CD8-positive, alpha-beta memory T cell (primary cell): ENCODE measurements at regions not wholly inside any gene's neighbourhood (a gene's known extent, or its start where the extent isn't known, plus 50 kb on each side); places are given as distances from the start of the nearest gene placed in this dataset.
"Not testable (repeated sequence)": the region's sequence is repeated elsewhere in the genome, so short reads cannot be mapped to it uniquely, and the experiment has no call there.

Experiments
- CTCF ChIA-PET: fragments of 350-600 bp; sonication (Branson Sonifier 250); formaldehyde crosslinking; loops from one replicate; lab custom pipeline; 2021; ENCODE audit warnings: antibody characterized with exemption; lab: Charles Lee
- POLR2A ChIA-PET: fragments of 350-600 bp; sonication (Branson Sonifier 250); formaldehyde crosslinking; loops from one replicate; lab custom pipeline; 2021; ENCODE audit warnings: antibody characterized with exemption; lab: Charles Lee
- DNase-seq, 5 donors: peaks; one replicate each; pipeline versions ENCODE4 v3.0.0 to v3.0.0-alpha.2; 2020 to 2022; ENCODE audit warnings: mixed read lengths in 1 of 5
- H3K27ac ChIP-seq: one replicate; pipeline ENCODE4 v1.7.0; 2013; ENCODE audit warnings: low read depth, mild to moderate bottlenecking, low read length, moderate library complexity
- H3K27me3 ChIP-seq: 2 replicates; pipeline ENCODE4 v1.7.0; 2013; ENCODE audit warnings: low read length, mild to moderate bottlenecking; ENCODE audit not compliant: insufficient read depth, poor library complexity, severe bottlenecking
- H3K36me3 ChIP-seq: 2 replicates; pipeline ENCODE4 v1.7.0; 2013; ENCODE audit warnings: mild to moderate bottlenecking, low read length, moderate library complexity; ENCODE audit not compliant: insufficient read depth
- H3K4me1 ChIP-seq: 2 replicates; pipeline ENCODE4 v1.7.0; 2013; ENCODE audit warnings: mild to moderate bottlenecking, low read length, moderate library complexity; ENCODE audit not compliant: insufficient read depth
- H3K4me3 ChIP-seq: 2 replicates; pipeline ENCODE4 v1.7.0; 2013; ENCODE audit warnings: mild to moderate bottlenecking, low read length
- H3K9me3 ChIP-seq: 2 replicates; pipeline ENCODE4 v1.7.0; 2013; ENCODE audit warnings: mild to moderate bottlenecking, low read length
- H3K27ac Mint-ChIP-seq, 8 donors: one replicate each; pipeline ENCODE4 v1.8.0; 2020 to 2021; ENCODE audit warnings: mixed read lengths in 8 of 8, mild to moderate bottlenecking in 6 of 8, inconsistent platforms in 3 of 8, moderate library complexity in 3 of 8
- H3K27me3 Mint-ChIP-seq, 2 donors: one replicate each; pipeline ENCODE4 v1.8.0; 2020 to 2021; ENCODE audit warnings: mixed read lengths in 2 of 2, mild to moderate bottlenecking in 1 of 2, moderate library complexity in 1 of 2
- H3K36me3 Mint-ChIP-seq, 3 donors: one replicate each; pipeline ENCODE4 v1.8.0; 2020 to 2021; ENCODE audit warnings: mixed read lengths in 3 of 3, inconsistent platforms in 1 of 3, mild to moderate bottlenecking in 1 of 3
- H3K4me1 Mint-ChIP-seq, 3 donors: one replicate each; pipeline ENCODE4 v1.8.0; 2020 to 2021; ENCODE audit warnings: mixed read lengths in 3 of 3, inconsistent platforms in 1 of 3, mild to moderate bottlenecking in 1 of 3
- H3K4me3 Mint-ChIP-seq, 7 donors: one replicate each; pipeline ENCODE4 v1.8.0; 2020 to 2021; ENCODE audit warnings: mixed read lengths in 7 of 7, mild to moderate bottlenecking in 6 of 7, moderate library complexity in 4 of 7, inconsistent platforms in 2 of 7
- H3K9me3 Mint-ChIP-seq, 5 donors: one replicate each; pipeline ENCODE4 v1.8.0; 2020 to 2022; ENCODE audit warnings: mixed read lengths in 5 of 5, mild to moderate bottlenecking in 3 of 5, moderate library complexity in 2 of 5, inconsistent platforms in 1 of 5

- Histone ChIP-seq H3K27ac (no peak overlapping the region), H3K4me1 (no peaks in the 10 kb centered on the region), H3K9me3 (no peaks in the 10 kb centered on the region), H3K27me3 (no peaks in the 10 kb centered on the region), H3K4me3 (no peak overlapping the region), H3K36me3 (no peaks in the 10 kb centered on the region)
- peaks cover 0 to 4% (median 0%) of the 10 kb centered on the region in 3 donors for H3K36me3 Mint-ChIP-seq
- H3K4me3 Mint-ChIP-seq = no peak overlapping the region
- peaks cover 0 to 6% of the 10 kb centered on the region in 2 donors for H3K27me3 Mint-ChIP-seq
- H3K4me1 Mint-ChIP-seq = no peaks in the 10 kb centered on the region
- H3K27ac Mint-ChIP-seq = no peak overlapping the region
- DNase-seq = no peak
- ChIA-PET CTCF (no interaction called here), POLR2A (no interaction called here)
- no peaks in the 10 kb centered on the region for H3K9me3 Mint-ChIP-seq
These were observed 356.7 kb upstream of the JARID2 start for GRCh38 chr6:14889188-14889587.

DNA sequence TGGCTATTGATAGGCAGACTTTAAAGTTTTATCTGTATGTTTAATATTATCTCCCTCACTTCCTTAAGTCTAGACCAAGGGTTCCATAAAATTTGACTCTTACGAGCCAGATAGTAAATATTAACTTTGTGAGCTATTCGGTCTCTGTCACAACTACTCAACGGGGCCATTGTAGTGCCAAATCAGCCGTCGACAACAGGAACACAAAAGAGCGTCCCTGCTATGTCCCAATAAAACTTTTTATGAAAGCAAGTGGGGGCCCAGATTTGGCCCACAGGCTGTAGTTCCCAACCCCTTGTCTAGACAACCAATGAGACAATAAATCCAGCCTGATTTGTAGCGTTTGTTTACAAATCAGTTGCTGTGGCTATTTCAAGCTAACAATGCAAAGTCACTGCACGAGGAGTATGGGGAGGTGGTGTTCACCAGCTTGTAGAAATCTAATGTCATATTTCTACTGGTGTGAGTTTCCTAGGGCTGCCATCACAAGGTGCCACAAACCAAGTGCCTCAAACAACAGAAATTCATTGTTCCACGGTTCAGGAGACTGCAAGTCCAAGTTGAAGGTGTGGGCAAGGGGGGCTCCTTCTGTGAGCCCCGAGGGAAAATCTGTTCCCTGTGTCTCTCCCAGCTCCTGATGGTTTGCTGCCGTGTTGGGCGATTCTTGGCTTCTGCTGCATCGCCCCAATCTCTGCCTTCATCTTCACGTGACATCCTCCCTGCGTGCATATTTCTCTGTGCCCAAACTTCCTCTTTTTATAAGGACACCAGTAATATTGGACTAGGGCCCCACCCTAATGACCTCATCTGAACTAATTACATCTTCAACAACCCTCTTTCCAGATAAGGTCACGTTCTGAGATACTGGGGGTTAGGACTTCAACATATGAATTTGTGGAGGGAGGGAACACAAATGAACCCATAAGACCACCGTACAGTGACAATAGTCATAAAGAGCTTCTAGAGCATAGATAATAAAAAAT, 356.0 kb upstream of the JARID2 start:
- Mint-ChIP-seq H3K4me1 (no peaks in the 10 kb centered on the region), H3K4me3 (no peak overlapping the region), H3K27ac (peak overlapping the region in 2 of 8 donors; percentile 49 to 63), H3K27me3 (peaks cover 0 to 6% of the 10 kb centered on the region in 2 donors), H3K36me3 (peaks cover 0 to 4% (median 0%) of the 10 kb centered on the region in 3 donors), H3K9me3 (no peaks in the 10 kb centered on the region)
- no peak overlapping the region for H3K4me3 ChIP-seq
- DNase-seq = no peak
- no peaks in the 10 kb centered on the region for H3K27me3 ChIP-seq
- no peaks in the 10 kb centered on the region for H3K36me3 ChIP-seq
- no peaks in the 10 kb centered on the region for H3K9me3 ChIP-seq
- H3K4me1 ChIP-seq = no peaks in the 10 kb centered on the region
- ChIA-PET POLR2A (no interaction called here), CTCF (no interaction called here)
- no peak overlapping the region for H3K27ac ChIP-seq

- CTCF ChIA-PET, H3K9me3 Mint-ChIP-seq, H3K27me3 Mint-ChIP-seq, H3K27me3 ChIP-seq, POLR2A ChIA-PET, H3K36me3 ChIP-seq, DNase-seq, H3K4me1 ChIP-seq, H3K27ac ChIP-seq, H3K4me3 ChIP-seq, H3K9me3 ChIP-seq, H3K4me1 Mint-ChIP-seq, H3K4me3 Mint-ChIP-seq, H3K36me3 Mint-ChIP-seq: not testable (repeated sequence)
- H3K27ac Mint-ChIP-seq = peak overlapping the region in 1 of 8 donors; percentile 34
These were observed 354.0 kb upstream of the JARID2 start for GRCh38 chr6:14891820-14892375.

GRCh38 chr6:14894105-14894504, 351.8 kb upstream of the JARID2 start:
- DNase-seq = no peak
- Histone ChIP-seq H3K4me1 (no peaks in the 10 kb centered on the region), H3K4me3 (no peak overlapping the region), H3K27me3 (no peaks in the 10 kb centered on the region), H3K27ac (no peak overlapping the region), H3K9me3 (no peaks in the 10 kb centered on the region), H3K36me3 (no peaks in the 10 kb centered on the region)
- Mint-ChIP-seq H3K4me3 (no peak overlapping the region), H3K4me1 (no peaks in the 10 kb centered on the region), H3K27me3 (peaks cover 0 to 8% of the 10 kb centered on the region in 2 donors), H3K36me3 (peaks cover 0 to 4% (median 0%) of the 10 kb centered on the region in 3 donors), H3K9me3 (no peaks in the 10 kb centered on the region), H3K27ac (peak overlapping the region in 1 of 8 donors; percentile 29)
- ChIA-PET CTCF (interaction anchor here (0.9 kb wide), 1 partner anchor 29 kb away, joined by 3 read pairs; no protein-coding TSS in a partner anchor), POLR2A (no interaction called here)

- no peaks in the 10 kb centered on the region for H3K4me1 ChIP-seq
- no peak for DNase-seq
- Mint-ChIP-seq H3K36me3 (peaks cover 0 to 4% (median 0%) of the 10 kb centered on the region in 3 donors), H3K9me3 (no peaks in the 10 kb centered on the region), H3K27ac (no peak overlapping the region), H3K4me3 (no peak overlapping the region), H3K27me3 (peaks cover 0 to 4% of the 10 kb centered on the region in 2 donors), H3K4me1 (no peaks in the 10 kb centered on the region)
- no peak overlapping the region for H3K27ac ChIP-seq
- no peaks in the 10 kb centered on the region for H3K27me3 ChIP-seq
- H3K36me3 ChIP-seq = no peaks in the 10 kb centered on the region
- no peaks in the 10 kb centered on the region for H3K9me3 ChIP-seq
- ChIA-PET CTCF (no interaction called here), POLR2A (no interaction called here)
- H3K4me3 ChIP-seq = no peak overlapping the region
These were observed 349.4 kb upstream of the JARID2 start for GRCh38 chr6:14896475-14896874.

GRCh38 chr6:14897831-14898230, 348.0 kb upstream of the JARID2 start:
- ChIA-PET POLR2A (no interaction called here), CTCF (no interaction called here)
- no peak overlapping the region for H3K4me3 Mint-ChIP-seq
- no peak for DNase-seq
- H3K4me1 Mint-ChIP-seq = no peaks in the 10 kb centered on the region
- Histone ChIP-seq H3K9me3 (no peaks in the 10 kb centered on the region), H3K36me3 (no peaks in the 10 kb centered on the region), H3K27me3 (no peaks in the 10 kb centered on the region), H3K4me3 (no peak overlapping the region), H3K27ac (no peak overlapping the region), H3K4me1 (no peaks in the 10 kb centered on the region)
- peak overlapping the region in 1 of 8 donors; percentile 66 for H3K27ac Mint-ChIP-seq
- H3K36me3 Mint-ChIP-seq = no peaks in the 10 kb centered on the region
- peaks cover 0 to 4% of the 10 kb centered on the region in 2 donors for H3K27me3 Mint-ChIP-seq
- H3K9me3 Mint-ChIP-seq = no peaks in the 10 kb centered on the region

DNA sequence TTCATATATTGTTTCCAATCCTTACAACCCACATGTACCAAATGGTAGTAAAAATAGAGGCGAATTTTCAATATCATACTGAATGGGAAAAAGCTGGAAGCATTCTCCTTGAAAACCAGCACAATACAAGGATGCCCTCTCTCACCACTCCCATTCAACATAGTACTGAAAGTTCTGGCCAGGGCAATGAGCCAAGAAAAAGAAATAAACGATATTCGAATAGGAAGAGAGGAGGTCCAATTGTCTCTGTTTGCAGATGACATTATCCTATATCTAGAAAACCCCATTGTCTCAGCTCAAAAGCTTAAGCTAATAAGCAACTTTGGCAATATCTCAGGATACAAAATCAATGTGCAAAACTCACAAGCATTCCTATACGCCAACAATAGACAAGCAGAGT, 346.4 kb upstream of the JARID2 start:
- H3K36me3 Mint-ChIP-seq, H3K9me3 ChIP-seq, CTCF ChIA-PET, H3K4me3 ChIP-seq, POLR2A ChIA-PET, H3K9me3 Mint-ChIP-seq, DNase-seq, H3K27ac ChIP-seq, H3K27ac Mint-ChIP-seq, H3K27me3 ChIP-seq, H3K4me1 ChIP-seq, H3K27me3 Mint-ChIP-seq, H3K36me3 ChIP-seq, H3K4me1 Mint-ChIP-seq, H3K4me3 Mint-ChIP-seq: not testable (repeated sequence)

- Mint-ChIP-seq H3K4me1 (no peaks in the 10 kb centered on the region), H3K27ac (peak overlapping the region in 1 of 8 donors; percentile 66), H3K36me3 (no peaks in the 10 kb centered on the region), H3K9me3 (no peaks in the 10 kb centered on the region), H3K27me3 (peaks cover 0 to 2% of the 10 kb centered on the region in 2 donors), H3K4me3 (no peak overlapping the region)
- H3K4me3 ChIP-seq = no peak overlapping the region
- no peaks in the 10 kb centered on the region for H3K36me3 ChIP-seq
- no peaks in the 10 kb centered on the region for H3K9me3 ChIP-seq
- H3K27ac ChIP-seq = no peak overlapping the region
- ChIA-PET CTCF (no interaction called here), POLR2A (no interaction called here)
- no peaks in the 10 kb centered on the region for H3K27me3 ChIP-seq
- DNase-seq = no peak
- no peaks in the 10 kb centered on the region for H3K4me1 ChIP-seq
These were observed 344.9 kb upstream of the JARID2 start for GRCh38 chr6:14900919-14901318.
